KMS-11 (cell line): ENCODE measurements at regions not wholly inside any gene's neighbourhood (a gene's known extent, or its start where the extent isn't known, plus 50 kb on each side); places are given as distances from the start of the nearest gene placed in this dataset.

Source experiments
- H2AFZ ChIP-seq: fragments of 200-600 bp; sonication (generic); 2 replicates; pipeline ENCODE4 v1.6.1; 2016; ENCODE audit warnings: antibody characterized with exemption, mixed run types, low read depth
- H3K27ac ChIP-seq: fragments of 200-600 bp; sonication (generic); 2 replicates; pipeline ENCODE4 v1.6.1; 2016; ENCODE audit warnings: mild to moderate bottlenecking, mixed run types
- H3K27me3 ChIP-seq: fragments of 200-600 bp; sonication (generic); 2 replicates; pipeline ENCODE4 v1.6.1; 2017; ENCODE audit warnings: mild to moderate bottlenecking, low read depth, mixed run types, moderate library complexity; ENCODE audit not compliant: insufficient read depth
- H3K36me3 ChIP-seq: fragments of 200-600 bp; sonication (generic); 2 replicates; pipeline ENCODE4 v1.6.1; 2017; ENCODE audit warnings: mild to moderate bottlenecking, mixed run types; ENCODE audit not compliant: insufficient read depth
- H3K4me1 ChIP-seq: fragments of 200-600 bp; sonication (generic); 2 replicates; pipeline ENCODE4 v1.6.1; 2016; ENCODE audit warnings: mild to moderate bottlenecking, low read depth, mixed run types; ENCODE audit not compliant: poor library complexity, severe bottlenecking
- H3K4me2 ChIP-seq: fragments of 200-600 bp; sonication (generic); 2 replicates; pipeline ENCODE4 v1.7.0; 2016; ENCODE audit warnings: mild to moderate bottlenecking, mixed run types
- H3K4me3 ChIP-seq: fragments of 200-600 bp; sonication (generic); IDR thresholded peaks from 2 replicates; pipeline ENCODE4 v1.6.1; 2017; ENCODE audit warnings: low read depth, low read length, mixed read lengths; ENCODE audit not compliant: insufficient read depth
- H3K79me2 ChIP-seq: fragments of 200-600 bp; sonication (generic); 2 replicates; pipeline ENCODE4 v1.6.1; 2016; ENCODE audit warnings: low read depth, mixed run types; ENCODE audit not compliant: insufficient read depth
- H3K9ac ChIP-seq: fragments of 200-600 bp; sonication (generic); 2 replicates; pipeline ENCODE4 v1.6.1; 2016; ENCODE audit warnings: mild to moderate bottlenecking, mixed run types
- H4K20me1 ChIP-seq: fragments of 200-600 bp; sonication (generic); 2 replicates; pipeline ENCODE4 v1.6.1; 2016; ENCODE audit warnings: mild to moderate bottlenecking, mixed run types; ENCODE audit not compliant: insufficient read depth
- TF ChIP-seq, protein P1 (sequence below): fragments of 200-600 bp; sonication (generic); conservative IDR thresholded peaks from 2 replicates; pipeline ENCODE4 v1.6.1; 2017; ENCODE audit warnings: low read depth, mild to moderate bottlenecking, antibody characterized with exemption, low read length, moderate library complexity, mixed read lengths

DNA sequence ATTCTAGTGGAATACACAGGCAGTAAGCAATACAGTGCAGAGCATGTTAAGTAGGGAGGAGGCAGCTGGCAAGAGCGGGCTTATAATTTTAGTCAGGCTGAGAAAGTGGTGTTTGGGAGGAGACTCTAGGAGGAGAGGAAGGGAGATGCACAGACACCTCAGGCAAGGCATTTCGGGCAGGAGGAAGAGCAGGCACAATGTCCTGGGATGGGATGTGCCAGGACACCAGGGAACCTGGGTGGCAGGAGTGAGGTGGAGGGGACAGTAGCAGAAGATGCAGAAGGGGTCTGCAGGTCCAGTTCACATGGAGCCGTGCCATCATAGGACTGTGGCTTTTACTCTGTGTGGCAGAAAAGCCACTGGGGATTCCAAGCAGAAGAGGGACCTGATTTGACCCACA is 143.7 kb upstream of the FSTL4 start:
- TF ChIP-seq, protein P1, sequence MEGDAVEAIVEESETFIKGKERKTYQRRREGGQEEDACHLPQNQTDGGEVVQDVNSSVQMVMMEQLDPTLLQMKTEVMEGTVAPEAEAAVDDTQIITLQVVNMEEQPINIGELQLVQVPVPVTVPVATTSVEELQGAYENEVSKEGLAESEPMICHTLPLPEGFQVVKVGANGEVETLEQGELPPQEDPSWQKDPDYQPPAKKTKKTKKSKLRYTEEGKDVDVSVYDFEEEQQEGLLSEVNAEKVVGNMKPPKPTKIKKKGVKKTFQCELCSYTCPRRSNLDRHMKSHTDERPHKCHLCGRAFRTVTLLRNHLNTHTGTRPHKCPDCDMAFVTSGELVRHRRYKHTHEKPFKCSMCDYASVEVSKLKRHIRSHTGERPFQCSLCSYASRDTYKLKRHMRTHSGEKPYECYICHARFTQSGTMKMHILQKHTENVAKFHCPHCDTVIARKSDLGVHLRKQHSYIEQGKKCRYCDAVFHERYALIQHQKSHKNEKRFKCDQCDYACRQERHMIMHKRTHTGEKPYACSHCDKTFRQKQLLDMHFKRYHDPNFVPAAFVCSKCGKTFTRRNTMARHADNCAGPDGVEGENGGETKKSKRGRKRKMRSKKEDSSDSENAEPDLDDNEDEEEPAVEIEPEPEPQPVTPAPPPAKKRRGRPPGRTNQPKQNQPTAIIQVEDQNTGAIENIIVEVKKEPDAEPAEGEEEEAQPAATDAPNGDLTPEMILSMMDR, result no peak

DNA sequence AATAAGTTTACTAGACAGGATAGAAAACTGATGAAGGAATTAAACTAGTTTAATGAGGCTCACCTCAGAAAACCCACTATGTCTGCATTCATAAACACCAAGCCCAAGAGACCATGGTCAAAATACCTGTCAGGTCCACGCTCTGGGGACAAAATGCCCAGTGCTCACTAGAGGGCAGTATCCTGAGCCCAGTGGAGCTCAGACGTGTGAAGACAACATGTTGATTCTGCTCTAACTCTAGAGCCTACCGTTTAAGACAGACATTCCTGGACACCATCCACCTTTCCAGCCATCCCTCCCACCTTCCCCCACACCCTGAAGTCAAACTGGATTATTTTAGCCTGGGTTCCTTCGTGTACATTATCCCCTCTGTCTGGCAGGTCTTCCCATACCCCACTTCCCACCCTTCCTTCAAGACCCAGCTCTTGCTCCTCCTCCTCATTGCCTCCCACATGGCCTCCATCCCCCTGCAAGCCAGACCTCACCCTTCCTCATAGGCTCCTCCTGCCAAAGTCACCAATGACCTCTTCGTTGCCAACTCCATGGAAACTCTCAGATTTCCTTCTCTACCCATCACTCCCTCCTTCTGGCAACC is 142.3 kb upstream of the FSTL4 start:
- Histone ChIP-seq H4K20me1 (no peaks in the 10 kb centered on the region), H3K36me3 (no peaks in the 10 kb centered on the region), H3K9ac (no peak overlapping the region), H3K27ac (no peak overlapping the region), H2AFZ (no peak overlapping the region), H3K79me2 (no peaks in the 10 kb centered on the region), H3K27me3 (no peaks in the 10 kb centered on the region), H3K4me3 (no peak overlapping the region), H3K4me1 (no peaks in the 10 kb centered on the region), H3K4me2 (no peak overlapping the region)
- TF ChIP-seq, protein P1, result peak; percentile 53; the same call in 1 of the 2 replicates

More for the DNA sequence above, 143.7 kb upstream of the FSTL4 start:
- Histone ChIP-seq H3K27ac (no peak overlapping the region), H4K20me1 (no peaks in the 10 kb centered on the region), H3K27me3 (no peaks in the 10 kb centered on the region), H3K36me3 (no peaks in the 10 kb centered on the region), H3K4me3 (no peak overlapping the region), H3K79me2 (no peaks in the 10 kb centered on the region), H3K4me1 (no peaks in the 10 kb centered on the region), H3K4me2 (no peak overlapping the region), H2AFZ (no peak overlapping the region), H3K9ac (no peak overlapping the region)

DNA sequence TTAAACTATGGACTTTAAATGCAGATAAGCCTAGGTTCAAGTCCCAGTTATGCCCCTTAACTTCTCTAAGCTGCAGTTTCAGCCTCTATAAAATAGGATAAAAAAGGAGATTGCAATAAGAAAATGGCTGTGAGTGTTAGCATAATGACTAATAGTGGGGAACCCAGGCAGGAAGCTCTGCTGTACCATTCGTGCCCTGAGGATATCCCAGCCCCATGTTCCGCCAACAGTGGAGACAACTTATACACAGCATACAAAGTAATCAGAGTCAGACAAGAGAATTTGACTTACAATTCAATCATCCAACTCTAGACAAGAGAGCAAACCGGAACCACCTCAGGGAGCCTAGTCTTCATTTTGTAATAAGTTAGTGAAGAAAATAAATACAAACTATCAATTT is 141.5 kb upstream of the FSTL4 start:
- no peak overlapping the region for H3K9ac ChIP-seq
- H3K4me3 ChIP-seq, result no peak overlapping the region
- H3K4me1 ChIP-seq, result no peaks in the 10 kb centered on the region
- no peaks in the 10 kb centered on the region for H3K79me2 ChIP-seq
- H3K36me3 ChIP-seq, result no peaks in the 10 kb centered on the region
- H2AFZ ChIP-seq, result no peak overlapping the region
- H3K27ac ChIP-seq, result no peak overlapping the region
- no peaks in the 10 kb centered on the region for H3K27me3 ChIP-seq
- H4K20me1 ChIP-seq, result no peaks in the 10 kb centered on the region
- TF ChIP-seq, protein P1, result no peak
- H3K4me2 ChIP-seq, result no peak overlapping the region

DNA sequence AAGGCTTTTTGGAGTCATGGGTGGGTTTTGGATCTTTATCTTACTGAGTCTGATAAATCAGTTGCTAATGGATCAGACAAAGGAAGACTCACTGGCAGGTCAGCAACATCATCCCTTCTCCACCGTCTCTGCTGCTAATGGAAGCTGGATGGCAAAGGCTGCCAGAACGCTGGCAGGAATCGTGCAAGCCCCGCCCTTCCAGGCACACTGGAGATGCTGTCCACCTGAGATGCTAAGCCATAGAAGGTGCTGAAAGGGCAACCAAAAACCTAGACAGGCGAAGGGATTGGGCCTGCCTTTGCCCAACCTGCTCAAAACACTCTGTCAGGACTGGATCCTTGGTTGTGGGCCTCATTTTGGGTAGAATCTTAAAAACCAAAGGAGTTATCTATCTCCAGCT is 139.5 kb upstream of the FSTL4 start:
- no peak overlapping the region for H3K4me2 ChIP-seq
- no peak overlapping the region for H3K4me3 ChIP-seq
- TF ChIP-seq, protein P1, result no peak
- no peaks in the 10 kb centered on the region for H3K27me3 ChIP-seq
- no peaks in the 10 kb centered on the region for H3K36me3 ChIP-seq
- H3K4me1 ChIP-seq, result no peaks in the 10 kb centered on the region
- H3K79me2 ChIP-seq, result no peaks in the 10 kb centered on the region
- no peak overlapping the region for H3K27ac ChIP-seq
- no peak overlapping the region for H3K9ac ChIP-seq
- no peaks in the 10 kb centered on the region for H4K20me1 ChIP-seq
- no peak overlapping the region for H2AFZ ChIP-seq
